Kasumi-1 (cell line): ENCODE measurements at regions not wholly inside any gene's neighbourhood (a gene's known extent, or its start where the extent isn't known, plus 50 kb on each side); places are given as distances from the start of the nearest gene placed in this dataset.
A peak's percentile ranks its signal among the peaks of the same experiment; 100 is the strongest.
"Not testable (repeated sequence)": the region's sequence is repeated elsewhere in the genome, so short reads cannot be mapped to it uniquely, and the experiment has no call there.

Source experiments
- DNase-seq, 2 experiments: peaks; one replicate each; lab custom pipeline; 2025; lab: John Stamatoyannopoulos, UW

GRCh38 chr7:51452694-51453093 is 136.1 kb upstream of the COBL start:
- DNase-seq = no peak

- DNase-seq = no peak
Observed at GRCh38 chr7:51451751-51452476, 135.3 kb upstream of the COBL start.

- DNase-seq = no peak
Observed at GRCh38 chr7:51450541-51450940, 133.9 kb upstream of the COBL start.

GRCh38 chr7:51446785-51447184 is 130.2 kb upstream of the COBL start:
- no peak for DNase-seq

GRCh38 chr7:51446356-51446755 is 129.7 kb upstream of the COBL start:
- DNase-seq = no peak

- DNase-seq = no peak
Observed at GRCh38 chr7:51444936-51445335, 128.3 kb upstream of the COBL start.

- DNase-seq = peak; percentile 67 to 78
Observed at GRCh38 chr7:51430480-51431086, 114.0 kb upstream of the COBL start.

GRCh38 chr7:51428217-51428887 is 111.7 kb upstream of the COBL start:
- no peak for DNase-seq

- no peak for DNase-seq
Observed at GRCh38 chr7:51426163-51426562, 109.6 kb upstream of the COBL start.

GRCh38 chr7:51409934-51410333 is 93.3 kb upstream of the COBL start:
- not testable (repeated sequence) for DNase-seq

GRCh38 chr7:51397608-51398007 is 81.0 kb upstream of the COBL start:
- DNase-seq = peak in 1 of 2 experiments; percentile 2

- not testable (repeated sequence) for DNase-seq
Observed at GRCh38 chr7:51393003-51393402, 76.4 kb upstream of the COBL start.

- DNase-seq = not testable (repeated sequence)
Observed at GRCh38 chr7:51389952-51390351, 73.3 kb upstream of the COBL start.

GRCh38 chr7:51389216-51389812 is 72.7 kb upstream of the COBL start:
- not testable (repeated sequence) for DNase-seq

GRCh38 chr7:51388241-51388640 is 71.6 kb upstream of the COBL start:
- not testable (repeated sequence) for DNase-seq

- DNase-seq = not testable (repeated sequence)
Observed at GRCh38 chr7:51386806-51387568, 70.4 kb upstream of the COBL start.

GRCh38 chr7:51386184-51386583 is 69.6 kb upstream of the COBL start:
- not testable (repeated sequence) for DNase-seq

GRCh38 chr7:51382243-51382642 is 65.6 kb upstream of the COBL start:
- DNase-seq = not testable (repeated sequence)

GRCh38 chr7:51376420-51377092 is 59.9 kb upstream of the COBL start:
- DNase-seq = no peak

GRCh38 chr7:51374936-51375335 is 58.3 kb upstream of the COBL start:
- no peak for DNase-seq

- DNase-seq = not testable (repeated sequence)
Observed at GRCh38 chr7:51373607-51374006, 57.0 kb upstream of the COBL start.
